GM13977 (cell line): ENCODE measurements at regions not wholly inside any gene's neighbourhood (a gene's known extent, or its start where the extent isn't known, plus 50 kb on each side); places are given as distances from the start of the nearest gene placed in this dataset.

ENCODE experiments used
- DNase-seq: peaks from one replicate; pipeline ENCODE4 v3.0.0; 2012; ENCODE audit warnings: low spot score
- in situ Hi-C: fragments of 300-500 bp; cut with MboI; formaldehyde crosslinking; loops from one replicate; pipeline ENCODE4 v1.12.0; 2022; ENCODE audit warnings: low sequenced_read_pairs, low pct_unique_long_range_greater_than_20kb, mixed read lengths, inconsistent platforms; ENCODE audit not compliant: unreplicated experiment
- TF ChIP-seq, protein P1 (sequence below): IDR thresholded peaks from 2 replicates; pipeline ENCODE4 v1.5.1; 2012; ENCODE audit warnings: mild to moderate bottlenecking, control low read depth; ENCODE audit not compliant: insufficient read depth; ENCODE audit errors: extremely low read depth, missing control alignments

- TF ChIP-seq, protein P1, sequence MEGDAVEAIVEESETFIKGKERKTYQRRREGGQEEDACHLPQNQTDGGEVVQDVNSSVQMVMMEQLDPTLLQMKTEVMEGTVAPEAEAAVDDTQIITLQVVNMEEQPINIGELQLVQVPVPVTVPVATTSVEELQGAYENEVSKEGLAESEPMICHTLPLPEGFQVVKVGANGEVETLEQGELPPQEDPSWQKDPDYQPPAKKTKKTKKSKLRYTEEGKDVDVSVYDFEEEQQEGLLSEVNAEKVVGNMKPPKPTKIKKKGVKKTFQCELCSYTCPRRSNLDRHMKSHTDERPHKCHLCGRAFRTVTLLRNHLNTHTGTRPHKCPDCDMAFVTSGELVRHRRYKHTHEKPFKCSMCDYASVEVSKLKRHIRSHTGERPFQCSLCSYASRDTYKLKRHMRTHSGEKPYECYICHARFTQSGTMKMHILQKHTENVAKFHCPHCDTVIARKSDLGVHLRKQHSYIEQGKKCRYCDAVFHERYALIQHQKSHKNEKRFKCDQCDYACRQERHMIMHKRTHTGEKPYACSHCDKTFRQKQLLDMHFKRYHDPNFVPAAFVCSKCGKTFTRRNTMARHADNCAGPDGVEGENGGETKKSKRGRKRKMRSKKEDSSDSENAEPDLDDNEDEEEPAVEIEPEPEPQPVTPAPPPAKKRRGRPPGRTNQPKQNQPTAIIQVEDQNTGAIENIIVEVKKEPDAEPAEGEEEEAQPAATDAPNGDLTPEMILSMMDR: no peak
- no peak for DNase-seq
- in situ Hi-C loops: no loop called here
These were observed 351.1 kb upstream of the DAB2 start for GRCh38 chr5:39775797-39776365.

- TF ChIP-seq, protein P1: no peak
- in situ Hi-C loops: no loop called here
- no peak for DNase-seq
These were observed 350.5 kb upstream of the DAB2 start for GRCh38 chr5:39775086-39775796.

- TF ChIP-seq, protein P1: no peak
- no peak for DNase-seq
- in situ Hi-C loops: no loop called here
These were observed 349.8 kb upstream of the DAB2 start for GRCh38 chr5:39774605-39775004.

DNA sequence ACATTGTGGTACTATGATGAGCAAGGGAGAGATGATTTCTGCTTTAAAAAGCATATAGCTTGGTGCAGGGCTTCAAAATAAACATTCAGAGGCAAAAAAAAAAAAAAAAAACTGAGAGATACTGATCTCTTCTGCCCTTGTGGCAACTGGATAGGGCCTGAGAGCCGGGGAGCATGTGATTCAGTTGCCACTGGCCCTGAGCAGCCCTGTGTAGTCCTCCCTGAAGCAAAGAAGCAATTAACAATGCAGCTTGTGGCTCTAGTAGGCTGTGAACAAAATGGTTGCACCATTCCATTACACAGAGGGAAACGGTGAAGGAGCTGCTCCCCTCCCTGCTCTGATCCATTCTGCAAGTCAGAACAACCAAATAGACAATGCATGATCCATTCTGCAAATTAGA lies 347.5 kb upstream of the DAB2 start:
- in situ Hi-C loops: no loop called here

DNA sequence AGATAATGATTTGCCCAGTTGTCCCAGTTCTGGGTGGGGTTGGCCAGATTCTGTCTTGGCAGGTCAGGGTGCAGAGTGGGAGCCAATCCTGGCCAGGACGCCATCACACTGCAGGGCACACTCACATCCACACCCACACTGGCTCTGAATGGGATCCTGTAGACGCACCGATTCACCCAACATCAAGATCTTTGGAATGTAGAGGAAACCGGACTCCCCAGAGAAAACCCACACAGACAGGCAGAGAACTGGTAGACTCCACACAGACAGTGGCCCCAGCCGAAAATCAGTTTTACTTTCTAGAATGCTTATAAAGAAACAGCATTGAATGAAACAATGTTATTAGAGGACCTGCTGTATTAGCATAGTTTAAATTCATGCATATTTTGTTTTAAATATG lies 343.1 kb upstream of the DAB2 start:
- TF ChIP-seq, protein P1: no peak
- DNase-seq: no peak
- in situ Hi-C loops: no loop called here

More for the DNA sequence above, 347.5 kb upstream of the DAB2 start:
- no peak for DNase-seq
- TF ChIP-seq, protein P1: no peak

- in situ Hi-C loops: no loop called here
- DNase-seq: no peak
- TF ChIP-seq, protein P1: no peak
These were observed 340.6 kb upstream of the DAB2 start for GRCh38 chr5:39765366-39765765.
